ENCODE measurements at regions not wholly inside any gene's neighbourhood (a gene's known extent, or its start where the extent isn't known, plus 50 kb on each side); places are given as distances from the start of the nearest gene placed in this dataset.

DNA sequence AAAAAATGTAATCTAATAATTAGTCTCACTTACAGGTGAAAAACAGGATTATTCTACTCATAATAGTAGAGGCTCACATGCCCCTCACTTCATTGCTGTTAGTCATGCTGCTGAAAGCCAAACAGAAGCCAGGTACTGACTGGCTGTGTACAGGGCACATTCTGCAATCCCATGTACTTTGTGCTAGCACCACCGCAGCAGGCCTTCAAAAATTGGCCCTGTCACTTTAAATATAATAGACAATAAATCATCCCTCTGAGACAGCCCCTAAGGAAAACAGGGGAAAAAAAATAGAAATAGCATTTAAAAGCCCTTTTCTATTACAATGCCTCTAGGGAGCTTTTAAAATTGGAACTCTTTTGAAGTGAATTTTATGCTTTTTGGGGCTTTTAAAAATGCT is 723.8 kb downstream of the TUSC7 start:
- FAIRE-seq = no peak
- TF ChIP-seq, protein P1, sequence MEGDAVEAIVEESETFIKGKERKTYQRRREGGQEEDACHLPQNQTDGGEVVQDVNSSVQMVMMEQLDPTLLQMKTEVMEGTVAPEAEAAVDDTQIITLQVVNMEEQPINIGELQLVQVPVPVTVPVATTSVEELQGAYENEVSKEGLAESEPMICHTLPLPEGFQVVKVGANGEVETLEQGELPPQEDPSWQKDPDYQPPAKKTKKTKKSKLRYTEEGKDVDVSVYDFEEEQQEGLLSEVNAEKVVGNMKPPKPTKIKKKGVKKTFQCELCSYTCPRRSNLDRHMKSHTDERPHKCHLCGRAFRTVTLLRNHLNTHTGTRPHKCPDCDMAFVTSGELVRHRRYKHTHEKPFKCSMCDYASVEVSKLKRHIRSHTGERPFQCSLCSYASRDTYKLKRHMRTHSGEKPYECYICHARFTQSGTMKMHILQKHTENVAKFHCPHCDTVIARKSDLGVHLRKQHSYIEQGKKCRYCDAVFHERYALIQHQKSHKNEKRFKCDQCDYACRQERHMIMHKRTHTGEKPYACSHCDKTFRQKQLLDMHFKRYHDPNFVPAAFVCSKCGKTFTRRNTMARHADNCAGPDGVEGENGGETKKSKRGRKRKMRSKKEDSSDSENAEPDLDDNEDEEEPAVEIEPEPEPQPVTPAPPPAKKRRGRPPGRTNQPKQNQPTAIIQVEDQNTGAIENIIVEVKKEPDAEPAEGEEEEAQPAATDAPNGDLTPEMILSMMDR (IDR thresholded peaks at IDR 0.05; ENCODE audit: insufficient read depth, missing control alignments) = no peak

DNA sequence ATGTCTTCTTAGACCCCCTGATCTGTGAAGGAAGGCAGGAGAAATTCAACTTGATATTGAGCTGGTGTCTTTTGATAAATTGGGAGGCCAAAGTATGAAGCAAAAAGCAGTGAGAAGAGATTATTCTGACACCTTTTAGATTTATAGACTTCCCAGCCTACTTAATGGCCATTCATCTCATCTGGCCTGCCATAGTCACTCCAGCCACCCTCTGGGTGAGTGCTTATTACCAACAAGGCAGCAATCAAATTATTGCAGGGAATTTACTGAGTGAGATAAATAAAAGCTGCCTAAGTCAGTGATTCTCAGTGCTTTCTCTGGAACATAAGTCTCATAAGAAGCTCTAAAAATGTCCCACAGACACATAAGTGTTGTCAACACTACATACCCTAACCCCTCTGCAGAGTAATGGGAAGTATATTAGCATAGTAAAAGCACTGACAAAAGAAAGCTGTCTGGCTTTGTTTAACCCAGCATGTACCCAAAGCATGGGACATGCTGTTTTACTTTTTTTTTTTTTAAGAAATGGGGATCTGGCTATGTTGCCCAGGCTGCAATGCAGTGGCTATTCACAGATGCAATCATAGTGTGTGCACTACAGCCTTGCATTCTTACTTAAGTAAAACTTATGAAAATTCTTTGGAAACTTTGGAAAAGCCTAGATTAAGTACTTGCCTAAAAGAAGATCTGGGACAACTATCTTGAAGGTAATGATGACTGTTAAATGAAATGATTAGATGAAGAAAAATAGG is 725.3 kb downstream of the TUSC7 start:
- DNase-seq (ENCODE audit: insufficient read length, low spot score) (no peak), FAIRE-seq (no peak)
- TF ChIP-seq, protein P1 (IDR thresholded peaks at IDR 0.05; ENCODE audit: insufficient read depth, missing control alignments) = no peak

More for the DNA sequence above, 723.8 kb downstream of the TUSC7 start:
- no peak for DNase-seq (ENCODE audit: insufficient read length, low spot score)

DNA sequence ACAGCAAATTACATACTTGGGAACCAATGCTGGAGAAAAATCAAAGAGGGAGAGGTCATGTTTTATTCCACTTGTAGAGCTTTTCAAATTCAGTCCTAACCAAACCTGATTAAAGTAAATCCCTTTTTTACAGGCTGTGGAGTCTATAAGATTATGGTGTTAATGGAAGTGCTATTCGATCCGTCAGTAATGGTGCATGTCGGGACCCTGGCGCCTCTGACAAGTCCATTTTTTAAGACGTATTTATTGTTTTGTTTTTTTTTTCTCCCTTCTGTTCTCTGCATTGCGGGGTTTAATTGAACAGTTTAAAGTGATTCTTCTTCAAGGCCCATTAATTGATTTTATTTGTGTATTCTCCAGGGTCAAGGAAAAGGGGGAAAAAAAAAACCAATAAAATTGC is 725.9 kb downstream of the TUSC7 start:
- TF ChIP-seq, protein P1 (IDR thresholded peaks at IDR 0.05; ENCODE audit: insufficient read depth, missing control alignments) = no peak
- DNase-seq (ENCODE audit: insufficient read length, low spot score) (no peak), FAIRE-seq (peak; percentile 86)

DNA sequence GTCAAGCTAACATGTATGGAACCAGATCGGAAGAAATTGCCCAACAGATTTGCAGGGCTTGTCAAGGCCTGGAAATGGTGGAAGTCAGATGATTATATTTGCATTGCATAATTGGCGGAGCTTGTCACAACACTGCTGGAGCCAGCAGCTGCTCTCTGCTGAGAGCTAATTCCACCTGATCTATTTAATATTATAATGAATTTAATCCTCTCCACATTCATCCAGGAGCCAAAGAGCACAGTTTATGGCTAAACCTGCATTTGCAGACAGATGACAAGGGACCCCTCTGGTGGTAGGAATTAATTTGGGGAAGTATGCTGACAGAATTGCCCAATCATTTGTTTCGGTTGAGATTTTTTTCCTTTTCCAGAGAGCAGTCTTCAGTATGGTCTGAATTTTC is 730.2 kb downstream of the TUSC7 start:
- FAIRE-seq (peak; percentile 90), DNase-seq (ENCODE audit: insufficient read length, low spot score) (no peak)
- TF ChIP-seq, protein P1 (IDR thresholded peaks at IDR 0.05; ENCODE audit: insufficient read depth, missing control alignments) = peak; percentile 80

DNA sequence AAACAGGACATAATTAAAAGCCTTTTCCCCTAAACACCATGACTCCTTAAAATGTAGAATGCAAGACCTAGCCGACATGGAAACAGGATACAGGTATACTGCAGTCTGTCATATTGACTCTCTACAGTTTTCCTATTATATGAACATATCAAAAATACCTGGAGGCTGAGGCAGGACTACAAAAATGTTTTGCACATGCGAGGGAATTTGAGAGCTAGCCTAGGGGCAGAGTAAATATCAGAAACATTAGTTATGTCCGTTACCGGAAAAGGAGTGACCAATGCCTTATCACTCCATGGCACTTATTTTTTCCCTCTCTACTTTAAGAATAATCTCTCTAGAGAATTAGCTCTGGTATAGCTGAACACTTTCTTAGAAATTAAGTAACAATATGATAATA is 732.3 kb downstream of the TUSC7 start:
- DNase-seq (ENCODE audit: insufficient read length, low spot score) (no peak), FAIRE-seq (no peak)
- TF ChIP-seq, protein P1 (IDR thresholded peaks at IDR 0.05; ENCODE audit: insufficient read depth, missing control alignments) = no peak

DNA sequence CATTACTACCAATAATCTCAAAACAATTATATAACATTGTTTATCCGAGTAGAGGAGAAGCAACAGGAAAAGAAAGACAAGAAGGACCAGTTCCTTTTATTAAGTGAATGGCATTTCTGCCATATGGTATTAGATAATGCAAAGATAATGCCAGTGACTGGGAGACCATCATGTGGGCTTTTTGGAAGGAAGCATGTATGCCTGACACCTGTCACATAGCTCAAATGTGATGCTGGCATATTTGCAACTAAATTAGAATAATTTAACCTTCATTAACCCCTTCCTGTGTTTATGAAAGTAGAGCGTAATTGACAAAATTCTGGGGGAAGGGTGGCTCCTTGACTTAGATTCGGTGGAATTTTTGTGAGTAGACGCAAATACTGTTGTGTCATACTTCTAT is 733.0 kb downstream of the TUSC7 start:
- FAIRE-seq = peak; percentile 25
- TF ChIP-seq, protein P1 (IDR thresholded peaks at IDR 0.05; ENCODE audit: insufficient read depth, missing control alignments) = no peak
- DNase-seq (ENCODE audit: insufficient read length, low spot score) = no peak

DNA sequence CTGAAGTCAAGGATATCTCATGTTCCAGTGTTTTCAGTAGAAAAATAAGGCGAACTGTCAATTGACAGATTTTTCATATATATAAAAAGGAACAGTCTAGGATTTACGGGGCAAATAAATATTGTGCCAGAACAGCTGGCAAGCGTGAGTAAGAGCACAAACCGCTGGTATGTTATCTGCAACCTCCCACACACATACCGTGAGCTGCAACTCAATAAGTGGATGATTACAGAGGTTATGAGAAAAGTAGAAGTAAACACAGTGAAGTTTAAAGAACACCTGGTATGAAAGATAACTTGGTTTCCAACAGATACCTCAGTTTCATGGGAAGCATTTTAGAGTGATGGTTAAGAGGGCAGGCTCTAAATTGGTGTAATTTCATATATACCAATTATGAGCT is 733.4 kb downstream of the TUSC7 start:
- no peak for FAIRE-seq

More for the DNA sequence above, 733.4 kb downstream of the TUSC7 start:
- TF ChIP-seq, protein P1 (IDR thresholded peaks at IDR 0.05; ENCODE audit: insufficient read depth, missing control alignments) = no peak
- DNase-seq (ENCODE audit: insufficient read length, low spot score) = no peak
